Endothelial cell of umbilical vein (primary cell): ENCODE measurements at regions not wholly inside any gene's neighbourhood (a gene's known extent, or its start where the extent isn't known, plus 50 kb on each side); places are given as distances from the start of the nearest gene placed in this dataset.

Source experiments
- BruUV-seq: library from RNA; stranded (reverse); fragments of 400-500 nt; replicated peaks from 2 replicates; lab custom pipeline; 2021; lab: Mats Ljungman, UMichigan
- CTCF ChIA-PET: fragments of 300-600, 350-600 bp; sonication (Branson Sonifier 250); formaldehyde crosslinking; loops from one replicate; lab custom pipeline; 2021; ENCODE audit warnings: antibody characterized with exemption, inconsistent platforms; lab: Charles Lee
- POLR2A ChIA-PET: fragments of 300-600, 350-600 bp; sonication (Branson Sonifier 250); formaldehyde crosslinking; loops from one replicate; lab custom pipeline; 2021; ENCODE audit warnings: antibody characterized with exemption, inconsistent platforms; lab: Charles Lee
- DNase-seq: peaks from one replicate; pipeline ENCODE4 v3.0.0-alpha.2; 2011; ENCODE audit warnings: low read depth, low spot score
- FAIRE-seq: peaks from 2 replicates; lab custom pipeline; 2011; peaks lifted over from hg19 to GRCh38; lab: Jason Lieb, UNC
- H2AFZ ChIP-seq: 2 replicates; pipeline ENCODE4 v1.6.0; 2012; ENCODE audit warnings: low read depth, low read length, control low read depth, inconsistent platforms
- H3K27ac ChIP-seq: 2 replicates; pipeline ENCODE4 v1.5.1; 2011; ENCODE audit warnings: low read depth, mild to moderate bottlenecking, control low read depth, low read length, moderate library complexity; ENCODE audit not compliant: insufficient read depth
- H3K27me3 ChIP-seq, 2 experiments: 2 replicates each; pipeline versions ENCODE4 v1.6.0 to v1.6.1; 2011; ENCODE audit warnings: low read length in 2 of 2, mixed read lengths in 1 of 2; ENCODE audit not compliant: control insufficient read depth in 2 of 2, insufficient read depth in 2 of 2
- H3K36me3 ChIP-seq, 2 experiments: 2 replicates in 1 of 2; 3 replicates in 1 of 2; pipeline ENCODE4 v1.5.1; 2011; ENCODE audit warnings: low read length in 2 of 2, mild to moderate bottlenecking in 1 of 2, moderate library complexity in 1 of 2; ENCODE audit not compliant: control insufficient read depth in 2 of 2, insufficient read depth in 2 of 2; ENCODE audit errors: extremely low read depth in 1 of 2
- H3K4me1 ChIP-seq: 3 replicates; pipeline ENCODE4 v1.5.1; 2011; ENCODE audit warnings: mild to moderate bottlenecking, low read length; ENCODE audit not compliant: control insufficient read depth, insufficient read depth; ENCODE audit errors: extremely low read depth
- H3K4me2 ChIP-seq: 2 replicates; pipeline ENCODE4 v1.6.1; 2011; ENCODE audit warnings: low read length, control low read depth, mixed read lengths; ENCODE audit not compliant: insufficient read depth
- H3K4me3 ChIP-seq, 3 experiments: fragments of 200-600 bp in 1 of 3; sonication (generic), shearing (Covaris generic) in 1 of 3; replicated peaks in 1 of 3; 2 replicates each; pipeline ENCODE4 v1.5.1; 2011 to 2016; ENCODE audit warnings: control low read depth in 3 of 3, low read length in 3 of 3, mild to moderate bottlenecking in 2 of 3, inconsistent platforms in 1 of 3, low read depth in 1 of 3, moderate library complexity in 1 of 3; ENCODE audit not compliant: insufficient read depth in 1 of 3
- H3K79me2 ChIP-seq: 2 replicates; pipeline ENCODE4 v1.6.0; 2012; ENCODE audit warnings: low read length, inconsistent platforms; ENCODE audit not compliant: control insufficient read depth, insufficient read depth
- H3K9ac ChIP-seq: replicated peaks from 2 replicates; pipeline ENCODE3; 2011; ENCODE audit warnings: low read length, control low read depth; ENCODE audit not compliant: insufficient read depth; ENCODE audit errors: extremely low read depth
- H3K9me1 ChIP-seq: replicated peaks from 3 replicates; pipeline ENCODE4 v1.6.0; 2011; ENCODE audit warnings: mild to moderate bottlenecking, low read length; ENCODE audit not compliant: control insufficient read depth, insufficient read depth; ENCODE audit errors: extremely low read depth
- H3K9me3 ChIP-seq: replicated peaks from 2 replicates; pipeline ENCODE4 v1.5.1; 2012; ENCODE audit warnings: low read length, inconsistent platforms; ENCODE audit not compliant: control insufficient read depth, insufficient read depth
- H4K20me1 ChIP-seq: replicated peaks from 2 replicates; pipeline ENCODE3; 2011; ENCODE audit warnings: mild to moderate bottlenecking, low read length; ENCODE audit not compliant: control insufficient read depth, insufficient read depth; ENCODE audit errors: extremely low read depth
- EZH2 ChIP-seq: IDR thresholded peaks from 2 replicates; pipeline ENCODE4 v1.6.1; 2012; ENCODE audit warnings: borderline replicate concordance, low read depth, mild to moderate bottlenecking, moderate library complexity, low read length, inconsistent platforms; ENCODE audit not compliant: severe bottlenecking
- FOS ChIP-seq: IDR thresholded peaks from 2 replicates; pipeline ENCODE4 v1.6.1; 2011; ENCODE audit warnings: mild to moderate bottlenecking, low read length, moderate library complexity, borderline replicate concordance; ENCODE audit not compliant: insufficient read depth
- GATA2 ChIP-seq: IDR thresholded peaks from 2 replicates; pipeline ENCODE4 v1.7.0; 2011; ENCODE audit warnings: low read depth, mild to moderate bottlenecking, moderate library complexity, mixed read lengths, low read length; ENCODE audit not compliant: insufficient read length, insufficient read depth
- JUN ChIP-seq: IDR thresholded peaks from 2 replicates; pipeline ENCODE4 v1.6.1; 2011; ENCODE audit warnings: borderline replicate concordance, low read depth; ENCODE audit not compliant: insufficient read length, insufficient read depth
- MYC ChIP-seq: IDR thresholded peaks from one replicate; pipeline ENCODE4 v1.6.1; 2011; ENCODE audit warnings: mild to moderate bottlenecking, low read depth, low read length
- POLR2A ChIP-seq: IDR thresholded peaks from 2 replicates; pipeline ENCODE4 v1.6.1; 2012; ENCODE audit warnings: low read depth, mild to moderate bottlenecking, control low read depth, low read length
- POLR2AphosphoS5 ChIP-seq: IDR thresholded peaks from 2 replicates; pipeline ENCODE4 v1.6.1; 2012; ENCODE audit warnings: low read depth, mild to moderate bottlenecking, control low read depth, low read length, moderate library complexity; ENCODE audit not compliant: insufficient read depth
- dilution Hi-C: fragments of 300-500 bp; cut with MboI; formaldehyde crosslinking; loops from one replicate; pipeline ENCODE4 v1.15.0; 2019; ENCODE audit warnings: low sequenced_read_pairs; ENCODE audit not compliant: extremely low pct_ligation_motif_present
- intact Hi-C: fragments of 100-400 bp; cut with micrococcal nuclease; formaldehyde crosslinking; loops from one replicate; pipeline ENCODE4 v1.10.0; 2022
- TF ChIP-seq, protein P1 (sequence below): IDR thresholded peaks from 2 replicates; pipeline ENCODE4 v1.6.1; 2011; ENCODE audit not compliant: insufficient read depth, insufficient read length
- TF ChIP-seq, protein P2 (sequence below), 2 donors: IDR thresholded peaks; 1 replicate in 1 of 2; 2 replicates in 1 of 2; pipeline ENCODE4 v1.5.1; 2011; ENCODE audit warnings: low read length in 2 of 2, mild to moderate bottlenecking in 2 of 2, moderate library complexity in 2 of 2, control low read depth in 1 of 2, inconsistent platforms in 1 of 2, low read depth in 1 of 2; ENCODE audit not compliant: insufficient read depth in 1 of 2; ENCODE audit errors: extremely low read depth in 1 of 2

DNA sequence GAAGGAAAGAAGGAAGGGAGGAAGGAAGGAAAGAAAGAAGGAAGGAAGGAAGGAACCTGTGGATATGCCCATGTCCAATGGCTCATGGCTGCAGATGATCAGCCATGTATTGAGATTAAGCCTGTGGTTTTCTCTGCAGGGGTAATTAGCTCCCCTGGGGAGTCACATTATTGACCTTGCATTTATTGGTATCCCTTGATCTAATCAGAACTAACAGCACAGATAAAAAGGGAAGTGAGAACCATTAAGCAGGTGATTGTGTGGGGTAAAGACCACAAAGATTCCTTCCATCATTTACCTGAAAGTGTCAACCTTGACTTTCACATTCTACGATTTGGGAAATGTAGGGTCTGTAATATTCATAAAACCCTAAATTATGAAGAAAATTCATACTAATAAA is 390.7 kb downstream of the BRINP2 start:
- no peak for FAIRE-seq
- no peak for TF ChIP-seq EZH2
- no peak for TF ChIP-seq FOS
- TF ChIP-seq, protein P1, sequence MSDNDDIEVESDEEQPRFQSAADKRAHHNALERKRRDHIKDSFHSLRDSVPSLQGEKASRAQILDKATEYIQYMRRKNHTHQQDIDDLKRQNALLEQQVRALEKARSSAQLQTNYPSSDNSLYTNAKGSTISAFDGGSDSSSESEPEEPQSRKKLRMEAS, result no peak
- no peak for TF ChIP-seq GATA2
- TF ChIP-seq POLR2A, result no peak
- no peak for TF ChIP-seq JUN
- no peak for TF ChIP-seq MYC
- TF ChIP-seq POLR2AphosphoS5, result no peak
- no peak overlapping the region for H3K4me2 ChIP-seq
- no TSS peak for BruUV-seq
- intact Hi-C loops, result no loop called here
- H3K79me2 ChIP-seq, result no peaks in the 10 kb centered on the region
- no peak overlapping the region for H3K9ac ChIP-seq
- no peaks in the 10 kb centered on the region for H3K27me3 ChIP-seq
- H3K9me1 ChIP-seq, result no peaks in the 10 kb centered on the region
- H3K36me3 ChIP-seq, result no peaks in the 10 kb centered on the region
- H3K27ac ChIP-seq, result no peak overlapping the region
- H2AFZ ChIP-seq, result no peak overlapping the region
- no peaks in the 10 kb centered on the region for H3K9me3 ChIP-seq
- dilution Hi-C loops, result no loop called here
- no peaks in the 10 kb centered on the region for H3K4me1 ChIP-seq
- CTCF ChIA-PET, result no interaction called here
- POLR2A ChIA-PET, result no interaction called here
- no peak overlapping the region for H3K4me3 ChIP-seq
- no peaks in the 10 kb centered on the region for H4K20me1 ChIP-seq
- no peak for DNase-seq

DNA sequence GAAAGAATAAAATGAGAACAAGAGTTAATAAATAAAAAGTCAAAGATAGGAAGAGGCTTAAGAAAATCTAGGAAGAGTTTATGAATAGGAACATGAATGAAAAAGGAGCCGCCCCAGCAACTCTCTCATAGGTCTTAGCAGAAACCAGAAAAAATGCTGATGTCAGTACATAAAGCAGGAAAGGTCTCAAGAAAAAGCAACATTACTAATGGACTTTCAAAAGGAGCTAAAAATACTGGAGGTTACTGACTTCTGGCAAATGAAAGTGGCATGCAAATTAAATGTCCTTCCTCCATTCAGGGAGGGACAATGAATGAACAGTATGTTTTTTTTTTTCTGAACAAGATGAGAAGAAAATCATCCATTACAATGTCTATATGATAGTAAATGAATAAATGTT is 387.6 kb downstream of the BRINP2 start:
- Histone ChIP-seq H3K79me2 (no peaks in the 10 kb centered on the region), H3K4me1 (no peaks in the 10 kb centered on the region), H3K36me3 (no peaks in the 10 kb centered on the region), H3K4me2 (no peak overlapping the region), H3K9ac (no peak overlapping the region), H2AFZ (no peak overlapping the region), H3K9me1 (no peaks in the 10 kb centered on the region), H4K20me1 (no peaks in the 10 kb centered on the region), H3K27me3 (no peaks in the 10 kb centered on the region), H3K27ac (no peak overlapping the region), H3K9me3 (no peaks in the 10 kb centered on the region), H3K4me3 (no peak overlapping the region)
- FAIRE-seq (no peak), DNase-seq (no peak)
- dilution Hi-C loops (no loop called here), intact Hi-C loops (no loop called here)
- no TSS peak for BruUV-seq
- CTCF ChIA-PET, result no interaction called here
- POLR2A ChIA-PET, result no interaction called here
- no peak for TF ChIP-seq POLR2A
- no peak for TF ChIP-seq FOS
- TF ChIP-seq EZH2, result no peak
- TF ChIP-seq, protein P2, sequence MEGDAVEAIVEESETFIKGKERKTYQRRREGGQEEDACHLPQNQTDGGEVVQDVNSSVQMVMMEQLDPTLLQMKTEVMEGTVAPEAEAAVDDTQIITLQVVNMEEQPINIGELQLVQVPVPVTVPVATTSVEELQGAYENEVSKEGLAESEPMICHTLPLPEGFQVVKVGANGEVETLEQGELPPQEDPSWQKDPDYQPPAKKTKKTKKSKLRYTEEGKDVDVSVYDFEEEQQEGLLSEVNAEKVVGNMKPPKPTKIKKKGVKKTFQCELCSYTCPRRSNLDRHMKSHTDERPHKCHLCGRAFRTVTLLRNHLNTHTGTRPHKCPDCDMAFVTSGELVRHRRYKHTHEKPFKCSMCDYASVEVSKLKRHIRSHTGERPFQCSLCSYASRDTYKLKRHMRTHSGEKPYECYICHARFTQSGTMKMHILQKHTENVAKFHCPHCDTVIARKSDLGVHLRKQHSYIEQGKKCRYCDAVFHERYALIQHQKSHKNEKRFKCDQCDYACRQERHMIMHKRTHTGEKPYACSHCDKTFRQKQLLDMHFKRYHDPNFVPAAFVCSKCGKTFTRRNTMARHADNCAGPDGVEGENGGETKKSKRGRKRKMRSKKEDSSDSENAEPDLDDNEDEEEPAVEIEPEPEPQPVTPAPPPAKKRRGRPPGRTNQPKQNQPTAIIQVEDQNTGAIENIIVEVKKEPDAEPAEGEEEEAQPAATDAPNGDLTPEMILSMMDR (IDR thresholded peaks at IDR 0.05; ENCODE audit: extremely low read depth in 1 of 2, insufficient read depth in 1 of 2, low read depth in 1 of 2, low read length in 2 of 2), result no peak
- no peak for TF ChIP-seq POLR2AphosphoS5
- TF ChIP-seq MYC, result no peak
- TF ChIP-seq GATA2, result no peak
- TF ChIP-seq, protein P1, result no peak
- TF ChIP-seq JUN, result no peak
